Head of caudate nucleus (tissue), 42 donors: ENCODE measurements at regions not wholly inside any gene's neighbourhood (a gene's known extent, or its start where the extent isn't known, plus 50 kb on each side); places are given as distances from the start of the nearest gene placed in this dataset.
A peak's percentile ranks its signal among the peaks of the same experiment; 100 is the strongest.
"Not testable (repeated sequence)": the region's sequence is repeated elsewhere in the genome, so short reads cannot be mapped to it uniquely, and the experiment has no call there.

Experiments
- DNase-seq, 42 donors: peaks; one replicate each; pipeline versions ENCODE4 v3.0.0 to v3.0.0-alpha.2; 2020 to 2021; ENCODE audit warnings: mixed read lengths in 7 of 42
- intact Hi-C: fragments of 100-400 bp; cut with DNase I; formaldehyde crosslinking; loops from one replicate; pipeline ENCODE4 v1.15.0; 2022

GRCh38 chr15:20012837-20013236 lies 528.8 kb downstream of the GOLGA6L6 start:
- intact Hi-C loops, DNase-seq: not testable (repeated sequence)

- intact Hi-C loops: not testable (repeated sequence)
- DNase-seq: peak in 1 of 42 donors; percentile 32
Observed at GRCh38 chr15:20010759-20011158, 530.8 kb downstream of the GOLGA6L6 start.

- intact Hi-C loops, DNase-seq: not testable (repeated sequence)
Observed at GRCh38 chr15:20009619-20010018, 532.0 kb downstream of the GOLGA6L6 start.

- intact Hi-C loops, DNase-seq: not testable (repeated sequence)
Observed at GRCh38 chr15:20007338-20007737, 534.3 kb downstream of the GOLGA6L6 start.

- DNase-seq, intact Hi-C loops: not testable (repeated sequence)
Observed at GRCh38 chr15:20003471-20003870, 538.1 kb downstream of the GOLGA6L6 start.

GRCh38 chr15:20002560-20002959 lies 539.0 kb downstream of the GOLGA6L6 start:
- DNase-seq, intact Hi-C loops: not testable (repeated sequence)

GRCh38 chr15:19996574-19997194 lies 544.9 kb downstream of the GOLGA6L6 start:
- intact Hi-C loops: not testable (repeated sequence)

GRCh38 chr15:19995296-19995695 lies 546.3 kb downstream of the GOLGA6L6 start:
- DNase-seq, intact Hi-C loops: not testable (repeated sequence)

More at GRCh38 chr15:19996574-19997194, 544.9 kb downstream of the GOLGA6L6 start:
- not testable (repeated sequence) for DNase-seq

GRCh38 chr15:19992428-19992827 lies 549.2 kb downstream of the GOLGA6L6 start:
- DNase-seq: no peak
- intact Hi-C loops: no loop called here

GRCh38 chr15:19988094-19988660 lies 553.4 kb downstream of the GOLGA6L6 start:
- no peak for DNase-seq
- intact Hi-C loops: no loop called here

- DNase-seq: no peak
- intact Hi-C loops: no loop called here
Observed at GRCh38 chr15:19987389-19988048, 554.1 kb downstream of the GOLGA6L6 start.

- no peak for DNase-seq
- intact Hi-C loops: no loop called here
Observed at GRCh38 chr15:19984101-19984500, 557.5 kb downstream of the GOLGA6L6 start.

- intact Hi-C loops: no loop called here
- DNase-seq: no peak
Observed at GRCh38 chr15:19974998-19975397, 566.6 kb downstream of the GOLGA6L6 start.

GRCh38 chr15:19973718-19974117 lies 567.9 kb downstream of the GOLGA6L6 start:
- intact Hi-C loops: no loop called here
- DNase-seq: no peak

- intact Hi-C loops, DNase-seq: not testable (repeated sequence)
Observed at GRCh38 chr15:19972582-19972981, 569.0 kb downstream of the GOLGA6L6 start.

- intact Hi-C loops, DNase-seq: not testable (repeated sequence)
Observed at GRCh38 chr15:19965574-19965973, 576.0 kb downstream of the GOLGA6L6 start.

- DNase-seq, intact Hi-C loops: not testable (repeated sequence)
Observed at GRCh38 chr15:19964480-19964879, 577.1 kb downstream of the GOLGA6L6 start.

GRCh38 chr15:19956124-19956796 lies 585.3 kb downstream of the GOLGA6L6 start:
- intact Hi-C loops: no loop called here
- DNase-seq: no peak

- intact Hi-C loops: no loop called here
- DNase-seq: no peak
Observed at GRCh38 chr15:19944261-19944888, 597.2 kb downstream of the GOLGA6L6 start.
